ENCODE measurements at regions not wholly inside any gene's neighbourhood (a gene's known extent, or its start where the extent isn't known, plus 50 kb on each side); places are given as distances from the start of the nearest gene placed in this dataset.

DNA sequence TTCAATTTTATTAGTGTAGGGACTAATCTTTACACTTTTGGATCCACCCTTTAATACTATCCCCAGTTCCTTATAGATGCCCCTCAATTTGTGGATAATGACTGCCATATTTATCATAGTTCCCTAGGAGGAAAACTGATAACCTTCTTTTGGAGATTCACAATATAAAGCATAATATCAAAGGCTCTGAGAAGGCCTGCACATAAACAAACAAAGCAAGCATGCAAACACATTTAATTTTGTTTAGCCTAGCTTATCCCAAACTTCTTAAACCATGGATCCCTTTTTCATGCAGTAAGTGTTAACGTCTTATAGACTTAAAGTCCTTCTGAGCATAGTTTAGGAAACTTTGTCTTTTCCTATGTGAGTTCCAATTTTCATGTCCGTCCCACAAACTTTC lies 290.4 kb upstream of the TBX3 start:
- no peak for TF ChIP-seq CTCF (IDR thresholded peaks at IDR 0.05)
- TF ChIP-seq POLR2A (IDR thresholded peaks at IDR 0.05): no peak

Measured in thyroid gland (tissue), 4 donors.